ENCODE measurements at regions not wholly inside any gene's neighbourhood (a gene's known extent, or its start where the extent isn't known, plus 50 kb on each side); places are given as distances from the start of the nearest gene placed in this dataset.
A peak's percentile ranks its signal among the peaks of the same experiment; 100 is the strongest.

DNA sequence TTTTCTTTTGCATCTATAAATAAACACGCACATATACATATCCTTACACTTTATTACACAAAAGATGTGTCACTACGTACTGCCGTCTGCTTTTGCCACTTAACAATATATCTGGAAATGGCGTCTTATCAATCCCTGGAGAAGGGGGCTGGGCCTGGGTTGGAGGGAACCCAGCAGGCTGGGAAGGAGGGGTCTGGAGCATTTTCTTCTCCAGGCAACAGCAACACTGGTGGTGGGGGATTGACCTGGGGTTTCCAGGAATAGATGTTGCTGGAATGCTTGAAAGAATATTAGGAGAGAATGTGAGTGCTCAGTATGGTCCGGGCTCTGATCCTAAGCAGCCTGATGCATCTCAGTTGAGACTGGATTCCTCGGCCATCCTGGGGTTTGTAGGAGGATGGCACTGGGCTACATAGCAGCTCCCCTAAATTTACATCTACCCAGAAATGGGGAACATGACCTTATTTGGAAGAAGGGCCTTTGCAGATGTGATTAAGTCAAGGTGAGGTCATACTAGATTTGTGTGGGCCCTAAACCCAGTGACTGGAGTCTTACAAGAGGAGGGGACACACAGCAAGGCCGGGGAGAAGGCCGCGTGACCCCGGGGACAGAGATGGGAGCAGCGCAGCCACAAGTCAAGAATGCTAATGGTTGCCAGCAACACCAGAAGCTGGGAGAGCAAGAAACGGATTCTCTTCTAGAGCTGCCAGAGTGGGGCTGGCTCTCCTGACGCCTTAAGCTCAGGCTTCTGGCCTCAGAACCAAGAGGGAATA lies 98.6 kb downstream of the SIK1 start:
- no peak overlapping the region for H3K4me3 ChIP-seq (ENCODE audit: low read depth, low read length)
- DNase-seq (ENCODE audit: low read depth), result no peak
- no peak for TF ChIP-seq CTCF (conservative IDR thresholded peaks at IDR 0.05; ENCODE audit: low read depth, low read length)

DNA sequence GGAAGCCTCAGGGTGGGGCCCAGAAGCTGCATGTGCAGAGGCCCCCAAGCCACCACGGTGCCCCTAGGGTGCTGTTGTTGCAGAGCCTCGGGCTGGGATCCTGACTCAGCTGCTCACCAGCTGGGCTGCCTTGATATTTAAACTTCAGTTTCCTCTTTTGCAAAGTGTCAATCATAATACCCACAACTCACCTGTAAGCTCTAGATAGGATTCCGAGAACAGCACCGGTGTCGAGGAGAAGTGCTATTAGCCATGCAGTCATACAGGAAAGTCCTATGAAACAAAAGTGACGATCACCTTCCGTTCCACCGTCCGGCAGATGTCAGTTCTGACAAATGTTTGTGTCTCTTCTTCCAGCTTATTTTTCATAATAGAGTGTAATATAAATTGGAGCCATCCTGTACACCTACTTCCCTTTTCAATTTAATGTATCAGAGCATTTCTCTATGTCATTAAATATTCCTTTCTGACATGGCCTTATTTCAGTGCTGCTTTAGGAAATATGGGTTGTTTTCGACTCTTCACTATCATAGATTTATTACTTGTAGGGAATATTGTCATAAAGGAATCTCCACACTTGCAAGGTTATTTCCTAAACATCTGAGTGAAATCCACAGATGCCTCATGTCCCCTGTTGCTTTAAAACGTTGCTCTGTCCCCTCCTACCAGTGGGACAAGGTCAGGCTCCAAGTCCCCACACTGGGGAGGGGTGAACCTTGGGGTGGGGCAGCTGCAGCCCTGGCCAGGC lies 100.8 kb downstream of the SIK1 start:
- DNase-seq (ENCODE audit: low read depth), result no peak
- H3K4me3 ChIP-seq (ENCODE audit: low read depth, low read length), result no peak overlapping the region
- no peak for TF ChIP-seq CTCF (conservative IDR thresholded peaks at IDR 0.05; ENCODE audit: low read depth, low read length)

DNA sequence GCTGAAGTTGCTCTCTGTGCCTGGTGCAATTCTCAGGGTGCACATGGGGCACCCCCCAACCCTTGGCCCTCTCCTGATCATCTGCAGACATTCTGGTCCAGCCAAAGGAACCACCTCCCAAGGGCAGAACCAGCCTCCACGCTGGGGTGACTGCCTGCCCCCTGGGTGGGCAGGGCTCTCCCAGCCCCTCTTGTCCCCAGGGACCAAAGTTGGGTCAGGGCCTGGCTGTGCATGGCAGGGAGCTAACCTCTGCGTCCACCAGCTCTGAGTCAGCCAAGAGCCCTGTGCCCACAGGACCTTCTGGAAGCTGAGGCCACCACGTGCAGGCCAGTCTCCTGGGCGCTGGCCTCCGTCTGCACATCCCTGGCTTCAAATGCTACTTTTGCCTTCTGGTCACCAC lies 101.9 kb downstream of the SIK1 start:
- no peak for DNase-seq (ENCODE audit: low read depth)
- no peak overlapping the region for H3K4me3 ChIP-seq (ENCODE audit: low read depth, low read length)
- TF ChIP-seq CTCF (conservative IDR thresholded peaks at IDR 0.05; ENCODE audit: low read depth, low read length), result no peak

DNA sequence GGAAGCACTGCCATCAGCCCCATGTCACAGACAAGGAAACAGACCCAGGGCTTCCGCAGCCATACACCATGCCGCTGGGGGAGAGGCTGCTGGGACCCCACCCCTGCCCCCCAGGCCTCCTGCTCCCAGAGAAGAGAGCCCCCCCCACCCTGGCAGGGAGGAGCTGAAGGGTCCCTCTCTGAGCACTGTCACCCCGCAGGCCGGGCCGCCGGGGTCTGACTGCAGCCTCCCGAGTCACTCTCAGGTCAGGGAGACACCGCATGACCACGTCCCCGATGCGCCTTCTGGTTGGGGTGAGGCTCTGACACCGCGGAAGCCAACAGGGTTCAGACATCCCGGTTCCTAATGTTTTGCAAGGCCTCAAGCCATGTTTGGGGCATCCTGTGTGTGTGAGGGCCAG lies 102.3 kb downstream of the SIK1 start:
- H3K4me3 ChIP-seq (ENCODE audit: low read depth, low read length), result no peak overlapping the region
- TF ChIP-seq CTCF (conservative IDR thresholded peaks at IDR 0.05; ENCODE audit: low read depth, low read length), result no peak
- no peak for DNase-seq (ENCODE audit: low read depth)

- DNase-seq (ENCODE audit: low read depth), result no peak
- H3K4me3 ChIP-seq (ENCODE audit: low read depth, low read length), result no peak overlapping the region
- TF ChIP-seq CTCF (conservative IDR thresholded peaks at IDR 0.05; ENCODE audit: low read depth, low read length), result no peak
These were observed 103.5 kb downstream of the SIK1 start for GRCh38 chr21:43323244-43324005.

GRCh38 chr21:43322805-43323204 lies 104.1 kb downstream of the SIK1 start:
- no peak for TF ChIP-seq CTCF (conservative IDR thresholded peaks at IDR 0.05; ENCODE audit: low read depth, low read length)
- DNase-seq (ENCODE audit: low read depth), result peak; percentile 30
- no peak overlapping the region for H3K4me3 ChIP-seq (ENCODE audit: low read depth, low read length)

Data from choroid plexus epithelial cell (primary cell).